Body of pancreas (tissue), 4 donors: ENCODE measurements at regions not wholly inside any gene's neighbourhood (a gene's known extent, or its start where the extent isn't known, plus 50 kb on each side); places are given as distances from the start of the nearest gene placed in this dataset.

Experiments
- CTCF ChIP-seq, 7 experiments: fragments of 450-650 bp in 4 of 7; fragments of 200-600 bp in 3 of 7; sonication (generic) in 3 of 7; IDR thresholded peaks; one replicate each; pipeline ENCODE4 v1.5.1; 2016 to 2019; ENCODE audit warnings: antibody characterized with exemption in 7 of 7
- POLR2A ChIP-seq, 3 donors: fragments of 450-650 bp; IDR thresholded peaks; one replicate each; pipeline ENCODE4 v1.6.1; 2016; ENCODE audit warnings: antibody characterized with exemption in 3 of 3, mild to moderate bottlenecking in 2 of 3

DNA sequence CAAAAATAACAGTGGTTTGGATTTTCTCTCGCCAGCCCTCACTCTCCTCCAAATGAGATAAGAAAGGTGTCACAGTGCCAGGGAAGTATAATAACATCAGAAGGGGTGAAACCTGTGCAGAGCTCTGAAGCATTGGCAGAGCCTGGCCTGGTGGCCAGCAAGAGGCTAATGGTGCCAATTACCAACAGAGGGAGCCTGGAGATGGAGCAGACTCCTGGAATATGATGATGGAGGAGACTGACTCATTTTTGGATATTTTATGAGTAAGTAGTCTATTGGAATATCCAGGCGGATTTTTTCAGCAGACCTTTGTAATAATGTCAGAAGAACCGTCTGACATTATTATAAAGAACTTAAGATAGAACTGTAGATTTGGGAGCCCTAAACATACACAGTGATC is 442.6 kb upstream of the MARCKS start:
- TF ChIP-seq CTCF (IDR thresholded peaks at IDR 0.05) (peak; percentile 22 to 68 (median 53)), POLR2A (IDR thresholded peaks at IDR 0.05) (no peak)
